ENCODE measurements at regions not wholly inside any gene's neighbourhood (a gene's known extent, or its start where the extent isn't known, plus 50 kb on each side); places are given as distances from the start of the nearest gene placed in this dataset.

DNA sequence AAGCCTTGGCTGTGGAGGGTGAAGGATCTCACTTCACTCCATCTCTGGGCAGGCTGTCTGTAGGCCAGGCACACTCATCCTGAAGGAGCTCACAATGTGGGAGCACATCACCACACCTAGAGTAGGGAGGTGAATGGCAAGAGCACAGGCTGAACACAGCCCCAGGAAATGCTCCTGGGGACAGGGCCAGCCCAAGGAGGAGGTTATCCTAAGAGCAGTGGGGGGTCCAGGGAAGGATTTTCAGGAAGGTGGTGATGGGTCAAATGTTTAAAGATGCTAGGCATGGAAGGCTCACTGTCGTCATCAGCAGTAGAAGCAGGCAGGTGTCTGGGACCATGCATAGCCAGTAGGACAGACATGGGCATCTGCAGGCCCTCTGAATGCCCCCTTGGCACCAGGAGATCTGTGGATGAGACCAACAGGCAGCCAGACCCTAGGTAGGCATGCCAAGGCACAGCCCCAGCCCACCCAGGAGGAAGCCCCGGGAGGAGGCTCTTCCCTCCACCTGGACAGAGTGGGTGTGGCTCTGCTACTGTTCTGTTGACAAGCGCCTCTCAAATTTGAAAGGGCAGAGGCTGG, 91.7 kb upstream of the RAB6C start:
- BruUV-seq (replicated peaks) = no TSS peak
- no peak for FAIRE-seq
- intact Hi-C loops (cut with micrococcal nuclease) (no loop called here), dilution Hi-C loops (cut with MboI; ENCODE audit: extremely low pct_ligation_motif_present, low sequenced_read_pairs) (no loop called here)
- no peak overlapping the region for H3K9ac ChIP-seq (replicated peaks; ENCODE audit: extremely low read depth, insufficient read depth, low read length)
- POLR2A ChIA-PET = no interaction called here
- H2AFZ ChIP-seq (ENCODE audit: low read depth, low read length) = no peak overlapping the region
- TF ChIP-seq EZH2 (IDR thresholded peaks at IDR 0.05; ENCODE audit: borderline replicate concordance, low read depth, low read length, severe bottlenecking) = no peak
- TF ChIP-seq FOS (IDR thresholded peaks at IDR 0.05; ENCODE audit: borderline replicate concordance, insufficient read depth, low read length) = no peak
- TF ChIP-seq POLR2A (IDR thresholded peaks at IDR 0.05; ENCODE audit: low read depth, low read length) = no peak
- no peak for TF ChIP-seq GATA2 (IDR thresholded peaks at IDR 0.05; ENCODE audit: insufficient read depth, insufficient read length, low read depth, low read length)
- TF ChIP-seq MYC (IDR thresholded peaks at IDR 0.05; ENCODE audit: low read depth, low read length) = no peak
- no peak for TF ChIP-seq POLR2AphosphoS5 (IDR thresholded peaks at IDR 0.05; ENCODE audit: insufficient read depth, low read depth, low read length)
- TF ChIP-seq, protein P1, sequence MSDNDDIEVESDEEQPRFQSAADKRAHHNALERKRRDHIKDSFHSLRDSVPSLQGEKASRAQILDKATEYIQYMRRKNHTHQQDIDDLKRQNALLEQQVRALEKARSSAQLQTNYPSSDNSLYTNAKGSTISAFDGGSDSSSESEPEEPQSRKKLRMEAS (IDR thresholded peaks at IDR 0.05; ENCODE audit: insufficient read depth, insufficient read length) = no peak
- TF ChIP-seq, protein P2, sequence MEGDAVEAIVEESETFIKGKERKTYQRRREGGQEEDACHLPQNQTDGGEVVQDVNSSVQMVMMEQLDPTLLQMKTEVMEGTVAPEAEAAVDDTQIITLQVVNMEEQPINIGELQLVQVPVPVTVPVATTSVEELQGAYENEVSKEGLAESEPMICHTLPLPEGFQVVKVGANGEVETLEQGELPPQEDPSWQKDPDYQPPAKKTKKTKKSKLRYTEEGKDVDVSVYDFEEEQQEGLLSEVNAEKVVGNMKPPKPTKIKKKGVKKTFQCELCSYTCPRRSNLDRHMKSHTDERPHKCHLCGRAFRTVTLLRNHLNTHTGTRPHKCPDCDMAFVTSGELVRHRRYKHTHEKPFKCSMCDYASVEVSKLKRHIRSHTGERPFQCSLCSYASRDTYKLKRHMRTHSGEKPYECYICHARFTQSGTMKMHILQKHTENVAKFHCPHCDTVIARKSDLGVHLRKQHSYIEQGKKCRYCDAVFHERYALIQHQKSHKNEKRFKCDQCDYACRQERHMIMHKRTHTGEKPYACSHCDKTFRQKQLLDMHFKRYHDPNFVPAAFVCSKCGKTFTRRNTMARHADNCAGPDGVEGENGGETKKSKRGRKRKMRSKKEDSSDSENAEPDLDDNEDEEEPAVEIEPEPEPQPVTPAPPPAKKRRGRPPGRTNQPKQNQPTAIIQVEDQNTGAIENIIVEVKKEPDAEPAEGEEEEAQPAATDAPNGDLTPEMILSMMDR (IDR thresholded peaks at IDR 0.05; ENCODE audit: extremely low read depth in 1 of 2, insufficient read depth in 1 of 2, low read depth in 1 of 2, low read length in 2 of 2) = no peak
- no peak for TF ChIP-seq JUN (IDR thresholded peaks at IDR 0.05; ENCODE audit: borderline replicate concordance, insufficient read depth, insufficient read length, low read depth)
- H3K36me3 ChIP-seq (ENCODE audit: control insufficient read depth in 2 of 2, extremely low read depth in 1 of 2, insufficient read depth in 2 of 2, low read length in 2 of 2) = no peaks in the 10 kb centered on the region
- H3K9me1 ChIP-seq (replicated peaks; ENCODE audit: control insufficient read depth, extremely low read depth, insufficient read depth, low read length) = no peaks in the 10 kb centered on the region
- CTCF ChIA-PET = no interaction called here
- H3K4me3 ChIP-seq (replicated peaks in 1 of 3; ENCODE audit: insufficient read depth in 1 of 3, low read depth in 1 of 3, low read length in 3 of 3) = no peak overlapping the region
- no peak overlapping the region for H3K4me2 ChIP-seq (ENCODE audit: insufficient read depth, low read length)
- H3K9me3 ChIP-seq (replicated peaks; ENCODE audit: control insufficient read depth, insufficient read depth, low read length) = no peaks in the 10 kb centered on the region
- H3K4me1 ChIP-seq (ENCODE audit: control insufficient read depth, extremely low read depth, insufficient read depth, low read length) = no peaks in the 10 kb centered on the region
- H3K27me3 ChIP-seq (ENCODE audit: control insufficient read depth in 2 of 2, insufficient read depth in 2 of 2, low read length in 2 of 2) = no peaks in the 10 kb centered on the region
- no peak for DNase-seq (ENCODE audit: low read depth, low spot score)
- no peak overlapping the region for H3K27ac ChIP-seq (ENCODE audit: insufficient read depth, low read depth, low read length)
- no peaks in the 10 kb centered on the region for H4K20me1 ChIP-seq (replicated peaks; ENCODE audit: control insufficient read depth, extremely low read depth, insufficient read depth, low read length)
- no peaks in the 10 kb centered on the region for H3K79me2 ChIP-seq (ENCODE audit: control insufficient read depth, insufficient read depth, low read length)
